Superior temporal gyrus (tissue), 1 donor: ENCODE measurements at regions not wholly inside any gene's neighbourhood (a gene's known extent, or its start where the extent isn't known, plus 50 kb on each side); places are given as distances from the start of the nearest gene placed in this dataset.
"Not testable (repeated sequence)": the region's sequence is repeated elsewhere in the genome, so short reads cannot be mapped to it uniquely, and the experiment has no call there.

Source experiments
- DNase-seq: peaks from one replicate; pipeline ENCODE4 v3.0.0-alpha.2; 2016; ENCODE audit errors: extremely low spot score

GRCh38 chr14:49946320-49947141 lies 53.6 kb downstream of the ARF6 start:
- peak; percentile 62 for DNase-seq

GRCh38 chr14:49947506-49947905 lies 54.6 kb downstream of the ARF6 start:
- no peak for DNase-seq

GRCh38 chr14:49950275-49951228 lies 57.7 kb downstream of the ARF6 start:
- no peak for DNase-seq

GRCh38 chr14:49951229-49951607 lies 58.3 kb downstream of the ARF6 start:
- DNase-seq, result no peak

GRCh38 chr14:49951691-49952345 lies 58.9 kb downstream of the ARF6 start:
- DNase-seq, result no peak

- DNase-seq, result no peak
Observed at GRCh38 chr14:49953196-49953595, 60.3 kb downstream of the ARF6 start.

- no peak for DNase-seq
Observed at GRCh38 chr14:49954171-49954631, 61.3 kb downstream of the ARF6 start.

- DNase-seq, result no peak
Observed at GRCh38 chr14:49955024-49955423, 62.1 kb downstream of the ARF6 start.

- no peak for DNase-seq
Observed at GRCh38 chr14:49957089-49957852, 64.4 kb downstream of the ARF6 start.

GRCh38 chr14:49959822-49960408 lies 67.0 kb downstream of the ARF6 start:
- no peak for DNase-seq

GRCh38 chr14:49960453-49960852 lies 67.6 kb downstream of the ARF6 start:
- DNase-seq, result no peak

GRCh38 chr14:49961270-49962222 lies 68.7 kb downstream of the ARF6 start:
- DNase-seq, result peak; percentile 45

GRCh38 chr14:49962621-49963020 lies 69.7 kb downstream of the ARF6 start:
- DNase-seq, result no peak

- not testable (repeated sequence) for DNase-seq
Observed at GRCh38 chr14:49965068-49965651, 72.3 kb downstream of the ARF6 start.

- no peak for DNase-seq
Observed at GRCh38 chr14:49966304-49966809, 73.5 kb downstream of the ARF6 start.

GRCh38 chr14:49966971-49967630 lies 74.2 kb downstream of the ARF6 start:
- no peak for DNase-seq

GRCh38 chr14:49969961-49970360 lies 77.1 kb downstream of the ARF6 start:
- no peak for DNase-seq

GRCh38 chr14:49970474-49971147 lies 77.7 kb downstream of the ARF6 start:
- DNase-seq, result no peak
